ENCODE measurements at regions not wholly inside any gene's neighbourhood (a gene's known extent, or its start where the extent isn't known, plus 50 kb on each side); places are given as distances from the start of the nearest gene placed in this dataset.

- no peak overlapping the region for H3K27ac Mint-ChIP-seq
- H3K9me3 Mint-ChIP-seq: no peaks in the 10 kb centered on the region
- H3K4me3 Mint-ChIP-seq: no peak overlapping the region
- no peaks in the 10 kb centered on the region for H3K36me3 Mint-ChIP-seq (ENCODE audit: low read depth)
- H3K27me3 Mint-ChIP-seq: peaks cover 20% of the 10 kb centered on the region
- H3K4me1 Mint-ChIP-seq: no peaks in the 10 kb centered on the region
- ATAC-seq (replicated peaks): no peak
Observed at GRCh38 chr6:148082044-148082443, 260.6 kb upstream of the SASH1 start.

GRCh38 chr6:148082696-148083095 is 259.9 kb upstream of the SASH1 start:
- Mint-ChIP-seq H3K9me3 (no peaks in the 10 kb centered on the region), H3K36me3 (ENCODE audit: low read depth) (no peaks in the 10 kb centered on the region), H3K4me1 (no peaks in the 10 kb centered on the region), H3K27ac (no peak overlapping the region), H3K4me3 (no peak overlapping the region), H3K27me3 (peaks cover 20% of the 10 kb centered on the region)
- no peak for ATAC-seq (replicated peaks)

- Mint-ChIP-seq H3K27ac (no peak overlapping the region), H3K4me3 (no peak overlapping the region), H3K36me3 (ENCODE audit: low read depth) (no peaks in the 10 kb centered on the region), H3K9me3 (peaks cover 6% of the 10 kb centered on the region), H3K4me1 (no peaks in the 10 kb centered on the region), H3K27me3 (peaks cover 19% of the 10 kb centered on the region)
- no peak for ATAC-seq (replicated peaks)
Observed at GRCh38 chr6:148085631-148086331, 256.9 kb upstream of the SASH1 start.

GRCh38 chr6:148086386-148086785 is 256.3 kb upstream of the SASH1 start:
- Mint-ChIP-seq H3K4me3 (no peak overlapping the region), H3K9me3 (peaks cover 12% of the 10 kb centered on the region), H3K27ac (no peak overlapping the region), H3K27me3 (peaks cover 19% of the 10 kb centered on the region), H3K36me3 (ENCODE audit: low read depth) (no peaks in the 10 kb centered on the region), H3K4me1 (no peaks in the 10 kb centered on the region)
- no peak for ATAC-seq (replicated peaks)

- H3K27ac Mint-ChIP-seq: no peak overlapping the region
- H3K4me3 Mint-ChIP-seq: no peak overlapping the region
- ATAC-seq (replicated peaks): no peak
- H3K27me3 Mint-ChIP-seq: peaks cover 19% of the 10 kb centered on the region
- H3K4me1 Mint-ChIP-seq: no peaks in the 10 kb centered on the region
- peaks cover 12% of the 10 kb centered on the region for H3K9me3 Mint-ChIP-seq
- no peaks in the 10 kb centered on the region for H3K36me3 Mint-ChIP-seq (ENCODE audit: low read depth)
Observed at GRCh38 chr6:148086843-148087242, 255.8 kb upstream of the SASH1 start.

- ATAC-seq (replicated peaks): no peak
- H3K4me1 Mint-ChIP-seq: no peaks in the 10 kb centered on the region
- no peak overlapping the region for H3K27ac Mint-ChIP-seq
- peaks cover 12% of the 10 kb centered on the region for H3K9me3 Mint-ChIP-seq
- peaks cover 14% of the 10 kb centered on the region for H3K27me3 Mint-ChIP-seq
- no peaks in the 10 kb centered on the region for H3K36me3 Mint-ChIP-seq (ENCODE audit: low read depth)
- no peak overlapping the region for H3K4me3 Mint-ChIP-seq
Observed at GRCh38 chr6:148087659-148088058, 255.0 kb upstream of the SASH1 start.

- Mint-ChIP-seq H3K9me3 (peaks cover 12% of the 10 kb centered on the region), H3K36me3 (ENCODE audit: low read depth) (no peaks in the 10 kb centered on the region), H3K4me1 (no peaks in the 10 kb centered on the region), H3K27me3 (peaks cover 8% of the 10 kb centered on the region), H3K27ac (no peak overlapping the region), H3K4me3 (no peak overlapping the region)
- no peak for ATAC-seq (replicated peaks)
Observed at GRCh38 chr6:148090326-148090725, 252.3 kb upstream of the SASH1 start.

- no peak overlapping the region for H3K27ac Mint-ChIP-seq
- H3K36me3 Mint-ChIP-seq (ENCODE audit: low read depth): no peaks in the 10 kb centered on the region
- peaks cover 12% of the 10 kb centered on the region for H3K9me3 Mint-ChIP-seq
- peaks cover 8% of the 10 kb centered on the region for H3K27me3 Mint-ChIP-seq
- ATAC-seq (replicated peaks): no peak
- H3K4me1 Mint-ChIP-seq: no peaks in the 10 kb centered on the region
- H3K4me3 Mint-ChIP-seq: no peak overlapping the region
Observed at GRCh38 chr6:148091394-148091793, 251.2 kb upstream of the SASH1 start.

- no peak for ATAC-seq (replicated peaks)
- Mint-ChIP-seq H3K4me3 (no peak overlapping the region), H3K36me3 (ENCODE audit: low read depth) (no peaks in the 10 kb centered on the region), H3K27me3 (peaks cover 4% of the 10 kb centered on the region), H3K4me1 (no peaks in the 10 kb centered on the region), H3K27ac (no peak overlapping the region), H3K9me3 (no peaks in the 10 kb centered on the region)
Observed at GRCh38 chr6:148103436-148103835, 239.2 kb upstream of the SASH1 start.

GRCh38 chr6:148104131-148104530 is 238.5 kb upstream of the SASH1 start:
- Mint-ChIP-seq H3K27me3 (peaks cover 4% of the 10 kb centered on the region), H3K4me1 (no peaks in the 10 kb centered on the region), H3K4me3 (no peak overlapping the region), H3K27ac (no peak overlapping the region), H3K9me3 (no peaks in the 10 kb centered on the region), H3K36me3 (ENCODE audit: low read depth) (no peaks in the 10 kb centered on the region)
- no peak for ATAC-seq (replicated peaks)

- no peak for ATAC-seq (replicated peaks)
- Mint-ChIP-seq H3K4me3 (no peak overlapping the region), H3K4me1 (no peaks in the 10 kb centered on the region), H3K27ac (no peak overlapping the region), H3K27me3 (peaks cover 8% of the 10 kb centered on the region), H3K36me3 (ENCODE audit: low read depth) (no peaks in the 10 kb centered on the region), H3K9me3 (no peaks in the 10 kb centered on the region)
Observed at GRCh38 chr6:148105695-148106094, 236.9 kb upstream of the SASH1 start.

GRCh38 chr6:148107911-148108310 is 234.7 kb upstream of the SASH1 start:
- peaks cover 8% of the 10 kb centered on the region for H3K27me3 Mint-ChIP-seq
- no peak overlapping the region for H3K27ac Mint-ChIP-seq
- no peak for ATAC-seq (replicated peaks)
- no peaks in the 10 kb centered on the region for H3K9me3 Mint-ChIP-seq
- H3K4me1 Mint-ChIP-seq: no peaks in the 10 kb centered on the region
- H3K4me3 Mint-ChIP-seq: no peak overlapping the region
- H3K36me3 Mint-ChIP-seq (ENCODE audit: low read depth): no peaks in the 10 kb centered on the region

GRCh38 chr6:148109732-148110131 is 232.9 kb upstream of the SASH1 start:
- no peak overlapping the region for H3K4me3 Mint-ChIP-seq

GRCh38 chr6:148110925-148111324 is 231.7 kb upstream of the SASH1 start:
- no peaks in the 10 kb centered on the region for H3K36me3 Mint-ChIP-seq (ENCODE audit: low read depth)
- no peaks in the 10 kb centered on the region for H3K4me1 Mint-ChIP-seq
- no peaks in the 10 kb centered on the region for H3K9me3 Mint-ChIP-seq
- H3K27me3 Mint-ChIP-seq: peaks cover 8% of the 10 kb centered on the region
- no peak overlapping the region for H3K4me3 Mint-ChIP-seq
- no peak for ATAC-seq (replicated peaks)
- no peak overlapping the region for H3K27ac Mint-ChIP-seq

More at GRCh38 chr6:148109732-148110131, 232.9 kb upstream of the SASH1 start:
- Mint-ChIP-seq H3K9me3 (no peaks in the 10 kb centered on the region), H3K36me3 (ENCODE audit: low read depth) (no peaks in the 10 kb centered on the region), H3K4me1 (no peaks in the 10 kb centered on the region), H3K27me3 (peaks cover 8% of the 10 kb centered on the region), H3K27ac (no peak overlapping the region)
- no peak for ATAC-seq (replicated peaks)

- no peak overlapping the region for H3K27ac Mint-ChIP-seq
- H3K4me1 Mint-ChIP-seq: no peaks in the 10 kb centered on the region
- H3K4me3 Mint-ChIP-seq: no peak overlapping the region
- H3K27me3 Mint-ChIP-seq: peaks cover 3% of the 10 kb centered on the region
- no peaks in the 10 kb centered on the region for H3K36me3 Mint-ChIP-seq (ENCODE audit: low read depth)
- ATAC-seq (replicated peaks): peak; percentile 65
- no peaks in the 10 kb centered on the region for H3K9me3 Mint-ChIP-seq
Observed at GRCh38 chr6:148112851-148113319, 229.8 kb upstream of the SASH1 start.

GRCh38 chr6:148116001-148116400 is 226.6 kb upstream of the SASH1 start:
- H3K9me3 Mint-ChIP-seq: no peaks in the 10 kb centered on the region
- H3K4me3 Mint-ChIP-seq: no peak overlapping the region
- no peak overlapping the region for H3K27ac Mint-ChIP-seq
- ATAC-seq (replicated peaks): no peak
- no peaks in the 10 kb centered on the region for H3K4me1 Mint-ChIP-seq
- H3K27me3 Mint-ChIP-seq: no peaks in the 10 kb centered on the region
- H3K36me3 Mint-ChIP-seq (ENCODE audit: low read depth): no peaks in the 10 kb centered on the region

All from activated T-helper 17 cell treated with anti-CD3 and anti-CD28 coated beads, Interleukin-2, amount 50 U/mL, for 72 hours (primary cell).